Adrenal gland (tissue), 9 donors: ENCODE measurements at regions not wholly inside any gene's neighbourhood (a gene's known extent, or its start where the extent isn't known, plus 50 kb on each side); places are given as distances from the start of the nearest gene placed in this dataset.

Experiments
- DNase-seq, 7 donors: peaks; one replicate each; pipeline ENCODE4 v3.0.0-alpha.2; 2019 to 2020
- H3K27ac ChIP-seq, 5 donors: fragments of 200-600 bp; sonication (generic) in 4 of 5; 1 replicate in 3 of 5; 2 replicates in 2 of 5; pipeline versions ENCODE4 v1.5.1 to v1.8.0; 2016 to 2020; ENCODE audit warnings: mild to moderate bottlenecking in 1 of 5
- H3K27me3 ChIP-seq: fragments of 200-600 bp; 2 replicates; pipeline ENCODE4 v1.8.0; 2021
- H3K36me3 ChIP-seq, 2 donors: fragments of 200-600 bp; replicated peaks in 1 of 2; 1 replicate in 1 of 2; 2 replicates in 1 of 2; pipeline versions ENCODE4 v1.5.1 to v1.8.0; 2018 to 2022
- H3K4me1 ChIP-seq, 2 donors: fragments of 200-600 bp; replicated peaks in 1 of 2; 1 replicate in 1 of 2; 2 replicates in 1 of 2; pipeline versions ENCODE4 v1.5.1 to v1.8.0; 2018 to 2021
- H3K4me3 ChIP-seq, 4 donors: fragments of 200-600 bp; sonication (generic) in 3 of 4; one replicate each; pipeline ENCODE4 v1.5.1; 2016 to 2018
- H3K9me3 ChIP-seq, 3 donors: fragments of 200-600 bp; sonication (generic) in 1 of 3; replicated peaks in 1 of 3; 1 replicate in 2 of 3; 2 replicates in 1 of 3; pipeline versions ENCODE4 v1.5.1 to v1.8.0; 2016 to 2021
- CTCF ChIP-seq, 6 experiments: fragments of 450-650 bp in 4 of 6; fragments of 200-600 bp in 2 of 6; sonication (generic) in 1 of 6; IDR thresholded peaks; 1 replicate in 5 of 6; 2 replicates in 1 of 6; pipeline versions ENCODE4 v1.5.1 to v1.8.0; 2016 to 2021; ENCODE audit warnings: antibody characterized with exemption in 6 of 6, mild to moderate bottlenecking in 2 of 6, moderate library complexity in 1 of 6
- POLR2A ChIP-seq, 2 donors: fragments of 450-650 bp; IDR thresholded peaks; one replicate each; pipeline ENCODE4 v1.6.1; 2017; ENCODE audit warnings: antibody characterized with exemption in 2 of 2, mild to moderate bottlenecking in 2 of 2, moderate library complexity in 1 of 2
- WGBS, 4 donors: extraction: QIAGEN DNeasy Blood & Tissue Kit in 2 of 4; methylation state at CpG; one replicate each; pipeline versions ENCODE4 v1.1.5 to v1.1.7; 2013 to 2017; 5-methylcytosine and 5-hydroxymethylcytosine counted together
- intact Hi-C, 2 donors: fragments of 100-400 bp; cut with DNase I; formaldehyde crosslinking; loops; one replicate each; pipeline versions ENCODE4 v1.14.1 to v1.15.0; 2022 to 2023
- donor health status: healthy with polysubstance abuse.
- donor health status: Bipolar disorder and iron deficiency.
- donor health status: DM: yes; HTN: yes; CAD: no.
- donor health status: DM: no; HTN: no; CAD: no.
- donor health status: DM: no; HTN: no; CAD: no.

- intact Hi-C loops, result no loop called here
- peak in 1 of 7 donors; percentile 40 for DNase-seq
- TF ChIP-seq CTCF (IDR thresholded peaks at IDR 0.05), result no peak
- TF ChIP-seq POLR2A (IDR thresholded peaks at IDR 0.05), result no peak
- Histone ChIP-seq H3K36me3 (no peaks in the 10 kb centered on the region), H3K4me3 (no peak overlapping the region), H3K27ac (peak overlapping the region in 4 of 5 donors; percentile 46 to 87 (median 80)), H3K4me1 (peaks cover 7 to 16% of the 10 kb centered on the region in 2 donors), H3K9me3 (no peaks in the 10 kb centered on the region), H3K27me3 (no peaks in the 10 kb centered on the region)
- 85 to 89% (median 87%) methylated on average over 15 of the region's 15 CpGs for WGBS, 4 donors
These were observed 175.2 kb upstream of the HS6ST1 start for GRCh38 chr2:128493880-128494279.

- Histone ChIP-seq H3K27ac (peak overlapping the region; percentile 46 to 87 (median 77)), H3K36me3 (no peaks in the 10 kb centered on the region), H3K9me3 (no peaks in the 10 kb centered on the region), H3K4me3 (no peak overlapping the region), H3K4me1 (peaks cover 7 to 16% of the 10 kb centered on the region in 2 donors), H3K27me3 (no peaks in the 10 kb centered on the region)
- TF ChIP-seq POLR2A (IDR thresholded peaks at IDR 0.05), result peak in 1 of 2 donors; percentile 73
- TF ChIP-seq CTCF (IDR thresholded peaks at IDR 0.05), result no peak
- DNase-seq, result no peak
- intact Hi-C loops, result no loop called here
- 34 to 45% (median 42%) methylated on average over 6 to 8 of the region's 8 CpGs for WGBS, 4 donors
These were observed 175.6 kb upstream of the HS6ST1 start for GRCh38 chr2:128494307-128494639.

- Histone ChIP-seq H3K4me3 (no peak overlapping the region), H3K36me3 (no peaks in the 10 kb centered on the region), H3K4me1 (peaks cover 7 to 16% of the 10 kb centered on the region in 2 donors), H3K9me3 (no peaks in the 10 kb centered on the region), H3K27me3 (no peaks in the 10 kb centered on the region), H3K27ac (peak overlapping the region; percentile 60 to 95 (median 83))
- peak; percentile 69 to 94 (median 90) for DNase-seq
- intact Hi-C loops, result no loop called here
- TF ChIP-seq CTCF (IDR thresholded peaks at IDR 0.05) (no peak), POLR2A (IDR thresholded peaks at IDR 0.05) (no peak)
- 37 to 49% (median 45%) methylated on average over 11 to 13 of the region's 13 CpGs for WGBS, 4 donors
These were observed 176.1 kb upstream of the HS6ST1 start for GRCh38 chr2:128494640-128495321.

GRCh38 chr2:128495996-128496547 is 177.4 kb upstream of the HS6ST1 start:
- peak in 3 of 7 donors; percentile 15 to 35 (median 21) for DNase-seq
- H3K27ac ChIP-seq, result no peak overlapping the region
- peaks cover 7 to 16% of the 10 kb centered on the region in 2 donors for H3K4me1 ChIP-seq
- 77 to 94% (median 86%) methylated on average over 4 of the region's 4 CpGs for WGBS, 4 donors
- H3K4me3 ChIP-seq, result no peak overlapping the region
- intact Hi-C loops, result no loop called here
- H3K36me3 ChIP-seq, result no peaks in the 10 kb centered on the region
- no peak for TF ChIP-seq POLR2A (IDR thresholded peaks at IDR 0.05)
- TF ChIP-seq CTCF (IDR thresholded peaks at IDR 0.05), result no peak
- no peaks in the 10 kb centered on the region for H3K9me3 ChIP-seq
- no peaks in the 10 kb centered on the region for H3K27me3 ChIP-seq
